Esophagus muscularis mucosa (tissue), 4 donors: ENCODE measurements at regions not wholly inside any gene's neighbourhood (a gene's known extent, or its start where the extent isn't known, plus 50 kb on each side); places are given as distances from the start of the nearest gene placed in this dataset.

Experiments used
- DNase-seq: peaks from one replicate; pipeline ENCODE4 v3.0.0-alpha.2; 2017; ENCODE audit errors: extremely low spot score
- H3K27ac ChIP-seq, 4 donors: fragments of 200-600 bp; sonication (generic); replicated peaks in 1 of 4; 1 replicate in 3 of 4; 2 replicates in 1 of 4; pipeline ENCODE4 v1.5.1; 2016 to 2019; ENCODE audit warnings: mild to moderate bottlenecking in 1 of 4
- H3K27me3 ChIP-seq, 4 donors: fragments of 200-600 bp; sonication (generic); one replicate each; pipeline versions ENCODE4 v1.5.1 to v1.6.0; 2016 to 2019
- H3K36me3 ChIP-seq, 4 donors: fragments of 200-600 bp; sonication (generic); one replicate each; pipeline ENCODE4 v1.5.1; 2016 to 2019
- H3K4me1 ChIP-seq, 4 donors: fragments of 200-600 bp; sonication (generic); one replicate each; pipeline ENCODE4 v1.5.1; 2016 to 2019
- H3K4me3 ChIP-seq, 4 donors: fragments of 200-600 bp; sonication (generic); 1 replicate in 2 of 4; 2 replicates in 2 of 4; pipeline ENCODE4 v1.5.1; 2016 to 2019; ENCODE audit warnings: mild to moderate bottlenecking in 4 of 4, moderate library complexity in 1 of 4
- H3K9me3 ChIP-seq, 4 donors: fragments of 200-600 bp; sonication (generic); 1 replicate in 3 of 4; 2 replicates in 1 of 4; pipeline ENCODE4 v1.5.1; 2016 to 2019
- EP300 ChIP-seq: sonication (generic); formaldehyde crosslinking; IDR thresholded peaks from one replicate; pipeline ENCODE4 v1.6.1; 2017; ENCODE audit warnings: antibody characterized with exemption
- POLR2A ChIP-seq: fragments of 450-650 bp; IDR thresholded peaks from one replicate; pipeline ENCODE4 v1.6.1; 2017; ENCODE audit warnings: antibody characterized with exemption, moderate library complexity, mild to moderate bottlenecking, low read depth
- POLR2AphosphoS5 ChIP-seq, 2 donors: sonication (generic); formaldehyde crosslinking; IDR thresholded peaks; one replicate each; pipeline ENCODE4 v1.6.1; 2017; ENCODE audit warnings: antibody characterized with exemption in 2 of 2
- WGBS: methylation state at CpG from one replicate; pipeline ENCODE4 v1.1.5; 2018; 5-methylcytosine and 5-hydroxymethylcytosine counted together
- intact Hi-C: fragments of 100-400 bp; cut with DNase I; formaldehyde crosslinking; loops from one replicate; pipeline ENCODE4 v1.15.1; 2023
- TF ChIP-seq, protein P1 (sequence below), 3 experiments: fragments of 200-600 bp in 2 of 3; fragments of 450-650 bp in 1 of 3; sonication (generic) in 2 of 3; IDR thresholded peaks; one replicate each; pipeline ENCODE4 v1.5.1; 2017 to 2019; ENCODE audit warnings: antibody characterized with exemption in 3 of 3, mild to moderate bottlenecking in 2 of 3, moderate library complexity in 1 of 3

DNA sequence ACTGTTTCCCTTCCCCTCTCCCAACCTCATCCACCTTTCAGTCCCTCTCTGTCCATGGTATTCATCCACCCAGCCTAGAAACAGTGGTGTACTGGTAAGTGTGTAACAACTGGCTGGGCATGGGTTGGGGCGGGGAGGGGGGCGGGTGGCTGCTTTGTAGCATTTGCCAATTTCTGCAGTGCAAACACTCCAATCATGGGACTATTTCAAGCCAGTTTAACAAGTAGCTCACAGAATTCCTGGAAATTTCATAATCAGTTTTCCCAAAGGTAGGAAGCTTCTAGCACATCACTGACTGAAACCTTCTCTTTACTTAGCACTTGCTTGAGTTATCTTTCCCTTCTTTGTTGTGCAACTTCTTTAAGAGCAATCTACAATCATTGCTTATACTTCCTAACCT lies 100.8 kb upstream of the WASF3 start:
- WGBS: 83% methylated on average over 2 of the region's 2 CpGs
- Histone ChIP-seq H3K36me3 (no peaks in the 10 kb centered on the region), H3K27me3 (no peaks in the 10 kb centered on the region), H3K27ac (no peak overlapping the region), H3K4me1 (peaks cover 0 to 11% (median 3%) of the 10 kb centered on the region in 4 donors), H3K9me3 (no peaks in the 10 kb centered on the region), H3K4me3 (no peak overlapping the region)
- TF ChIP-seq POLR2A (no peak), EP300 (no peak), POLR2AphosphoS5 (IDR thresholded peaks at IDR 0.05) (no peak)
- TF ChIP-seq, protein P1, sequence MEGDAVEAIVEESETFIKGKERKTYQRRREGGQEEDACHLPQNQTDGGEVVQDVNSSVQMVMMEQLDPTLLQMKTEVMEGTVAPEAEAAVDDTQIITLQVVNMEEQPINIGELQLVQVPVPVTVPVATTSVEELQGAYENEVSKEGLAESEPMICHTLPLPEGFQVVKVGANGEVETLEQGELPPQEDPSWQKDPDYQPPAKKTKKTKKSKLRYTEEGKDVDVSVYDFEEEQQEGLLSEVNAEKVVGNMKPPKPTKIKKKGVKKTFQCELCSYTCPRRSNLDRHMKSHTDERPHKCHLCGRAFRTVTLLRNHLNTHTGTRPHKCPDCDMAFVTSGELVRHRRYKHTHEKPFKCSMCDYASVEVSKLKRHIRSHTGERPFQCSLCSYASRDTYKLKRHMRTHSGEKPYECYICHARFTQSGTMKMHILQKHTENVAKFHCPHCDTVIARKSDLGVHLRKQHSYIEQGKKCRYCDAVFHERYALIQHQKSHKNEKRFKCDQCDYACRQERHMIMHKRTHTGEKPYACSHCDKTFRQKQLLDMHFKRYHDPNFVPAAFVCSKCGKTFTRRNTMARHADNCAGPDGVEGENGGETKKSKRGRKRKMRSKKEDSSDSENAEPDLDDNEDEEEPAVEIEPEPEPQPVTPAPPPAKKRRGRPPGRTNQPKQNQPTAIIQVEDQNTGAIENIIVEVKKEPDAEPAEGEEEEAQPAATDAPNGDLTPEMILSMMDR (IDR thresholded peaks at IDR 0.05): no peak
- no peak for DNase-seq
- intact Hi-C loops: no loop called here

DNA sequence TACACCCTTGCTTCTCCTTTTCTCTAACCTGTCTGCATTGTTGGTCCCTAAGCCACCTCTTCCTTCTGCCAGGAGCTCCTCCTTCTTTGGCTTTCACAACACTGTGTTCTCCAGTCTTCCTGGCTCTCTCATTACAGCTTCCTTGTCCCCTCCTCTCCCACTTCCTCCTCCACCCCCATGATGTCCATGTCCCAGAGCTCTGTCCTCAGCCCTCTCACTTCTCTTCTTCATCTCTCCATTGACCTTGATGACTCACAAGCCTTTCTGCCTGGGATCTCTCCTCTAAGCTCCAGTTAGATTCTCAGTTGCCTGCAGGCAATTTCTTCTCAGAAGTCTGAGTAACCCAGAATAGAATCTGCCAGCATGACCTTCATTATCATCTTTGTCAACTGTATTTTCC lies 100.3 kb upstream of the WASF3 start:
- no peaks in the 10 kb centered on the region for H3K36me3 ChIP-seq
- no peaks in the 10 kb centered on the region for H3K27me3 ChIP-seq
- H3K4me1 ChIP-seq: peaks cover 0 to 11% (median 3%) of the 10 kb centered on the region in 4 donors
- intact Hi-C loops: no loop called here
- no peak overlapping the region for H3K27ac ChIP-seq
- no peaks in the 10 kb centered on the region for H3K9me3 ChIP-seq
- no peak for DNase-seq
- H3K4me3 ChIP-seq: no peak overlapping the region
- no peak for TF ChIP-seq POLR2A
- TF ChIP-seq POLR2AphosphoS5 (IDR thresholded peaks at IDR 0.05): no peak
- no peak for TF ChIP-seq EP300
- TF ChIP-seq, protein P1 (IDR thresholded peaks at IDR 0.05): no peak

DNA sequence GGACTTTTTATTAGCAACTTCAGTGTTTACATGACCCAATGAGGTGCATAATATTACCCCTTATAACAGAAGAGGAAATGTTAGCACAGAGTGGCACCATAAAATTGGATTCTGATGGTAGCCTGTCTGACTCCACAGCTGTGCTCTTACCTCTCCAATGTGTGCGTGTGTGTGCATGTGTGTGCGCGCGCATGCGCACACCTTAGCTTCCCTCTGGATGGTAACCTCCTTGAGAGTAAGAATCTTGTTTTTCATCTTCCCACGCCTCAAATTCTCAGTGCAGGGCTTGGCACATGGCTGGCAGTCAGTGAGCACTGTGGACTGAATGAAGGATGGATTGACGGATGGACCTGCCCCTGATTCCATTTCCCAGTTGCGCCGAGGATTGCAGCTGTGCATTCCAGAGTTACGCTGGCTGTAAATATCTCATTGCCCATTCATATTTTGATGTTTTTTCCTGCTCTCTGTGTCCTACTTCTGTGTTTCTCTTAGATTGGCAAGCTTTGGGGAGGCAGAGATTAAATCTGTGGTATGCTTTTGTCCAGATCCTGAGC lies 99.2 kb upstream of the WASF3 start:
- TF ChIP-seq, protein P1 (IDR thresholded peaks at IDR 0.05): no peak
- TF ChIP-seq POLR2AphosphoS5 (IDR thresholded peaks at IDR 0.05): no peak
- no peak for TF ChIP-seq EP300
- TF ChIP-seq POLR2A: no peak
- no peak overlapping the region for H3K4me3 ChIP-seq

DNA sequence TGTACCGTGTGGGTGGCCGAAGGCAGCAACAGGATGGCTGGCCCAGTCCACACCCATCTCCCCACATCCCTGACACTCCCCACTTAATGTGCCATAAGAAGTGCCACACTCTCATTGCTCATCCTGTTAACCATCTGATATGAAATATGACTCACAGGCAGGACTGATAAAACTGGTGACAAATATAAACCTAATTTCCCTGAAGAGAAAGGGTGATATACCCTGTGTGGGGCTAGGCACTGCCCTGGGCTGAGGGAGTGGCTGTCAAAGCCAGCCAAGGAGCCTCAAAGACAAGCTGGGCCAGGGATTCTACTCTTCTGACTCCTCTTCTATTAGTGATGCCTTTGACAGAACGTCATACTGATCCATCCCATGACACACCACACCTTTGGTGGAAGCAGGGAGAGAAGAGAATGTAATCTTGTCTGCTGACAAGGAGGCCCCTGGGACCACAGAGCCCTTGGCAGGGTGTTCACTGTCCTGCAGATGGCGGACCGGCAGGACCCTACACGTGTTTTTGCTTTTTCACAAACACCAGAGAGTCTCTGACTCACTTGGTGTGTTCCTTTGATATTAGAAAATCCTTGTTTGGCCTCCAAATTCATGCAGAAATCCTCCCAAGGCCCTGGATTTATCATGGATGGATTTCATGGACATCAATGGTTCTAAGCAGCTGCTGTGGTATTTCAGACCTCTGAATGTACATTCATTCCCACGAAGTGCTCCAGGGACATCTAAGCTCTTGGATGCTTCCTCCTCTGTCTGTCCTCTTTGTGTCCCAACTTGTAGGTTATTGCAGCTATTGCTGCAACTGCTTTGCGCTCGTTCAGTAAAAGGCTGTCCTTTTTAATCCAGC lies 98.0 kb upstream of the WASF3 start:
- intact Hi-C loops: no loop called here
- peak; percentile 75 for DNase-seq
- Histone ChIP-seq H3K4me3 (no peak overlapping the region), H3K36me3 (no peaks in the 10 kb centered on the region), H3K27me3 (no peaks in the 10 kb centered on the region), H3K27ac (peak overlapping the region in 2 of 4 donors; percentile 40 to 65), H3K9me3 (no peaks in the 10 kb centered on the region), H3K4me1 (peaks cover 0 to 11% (median 3%) of the 10 kb centered on the region in 4 donors)
- no peak for TF ChIP-seq EP300
- TF ChIP-seq, protein P1 (IDR thresholded peaks at IDR 0.05): no peak
- TF ChIP-seq POLR2AphosphoS5 (IDR thresholded peaks at IDR 0.05): no peak
- TF ChIP-seq POLR2A: no peak
- 70% methylated on average over 8 of the region's 9 CpGs for whole genome bisulfite sequencing

More for the DNA sequence above, 99.2 kb upstream of the WASF3 start:
- Histone ChIP-seq H3K4me1 (peaks cover 0 to 11% (median 3%) of the 10 kb centered on the region in 4 donors), H3K9me3 (no peaks in the 10 kb centered on the region), H3K27me3 (no peaks in the 10 kb centered on the region), H3K27ac (no peak overlapping the region), H3K36me3 (no peaks in the 10 kb centered on the region)
- intact Hi-C loops: no loop called here
- DNase-seq: no peak
- whole genome bisulfite sequencing: 85% methylated on average over 10 of the region's 10 CpGs
